H9 (cell line): ENCODE measurements at regions not wholly inside any gene's neighbourhood (a gene's known extent, or its start where the extent isn't known, plus 50 kb on each side); places are given as distances from the start of the nearest gene placed in this dataset.

Source experiments
- DNase-seq: peaks from one replicate; pipeline ENCODE4 v3.0.0-alpha.2; 2017
- H2AFZ ChIP-seq: one replicate; pipeline ENCODE4 v1.6.1; 2013; ENCODE audit warnings: mild to moderate bottlenecking, low read length, control low read depth, moderate library complexity
- H2AK5ac ChIP-seq: 2 replicates; pipeline ENCODE4 v1.6.1; 2013; ENCODE audit warnings: low read length, control low read depth, mixed read lengths; ENCODE audit not compliant: insufficient read length
- H2BK120ac ChIP-seq: one replicate; pipeline ENCODE4 v1.6.1; 2013; ENCODE audit warnings: low read depth, mild to moderate bottlenecking, low read length, control low read depth, inconsistent platforms; ENCODE audit not compliant: poor library complexity, severe bottlenecking
- H2BK12ac ChIP-seq: 2 replicates; pipeline ENCODE4 v1.6.1; 2013; ENCODE audit warnings: low read length, control low read depth, mixed read lengths, low read depth; ENCODE audit not compliant: insufficient read length
- H2BK15ac ChIP-seq: 2 replicates; pipeline ENCODE4 v1.6.1; 2013; ENCODE audit warnings: low read depth, low read length, control low read depth
- H2BK20ac ChIP-seq: one replicate; pipeline ENCODE4 v1.6.1; 2013; ENCODE audit warnings: low read depth, mild to moderate bottlenecking, low read length, control low read depth, inconsistent platforms; ENCODE audit not compliant: poor library complexity, severe bottlenecking
- H2BK5ac ChIP-seq: 2 replicates; pipeline ENCODE4 v1.6.1; 2013; ENCODE audit warnings: low read length, control low read depth, mixed read lengths; ENCODE audit not compliant: insufficient read length
- H3K14ac ChIP-seq: 2 replicates; pipeline ENCODE4 v1.6.1; 2013; ENCODE audit warnings: low read length, control low read depth; ENCODE audit not compliant: insufficient read depth
- H3K18ac ChIP-seq: 2 replicates; pipeline ENCODE4 v1.6.1; 2013; ENCODE audit warnings: low read depth, mild to moderate bottlenecking, mixed read lengths, low read length, control low read depth; ENCODE audit not compliant: insufficient read length
- H3K23ac ChIP-seq: 2 replicates; pipeline ENCODE4 v1.6.1; 2013; ENCODE audit warnings: low read length, control low read depth, mixed read lengths, low read depth; ENCODE audit not compliant: insufficient read length
- H3K23me2 ChIP-seq: 2 replicates; pipeline ENCODE4 v1.6.1; 2013; ENCODE audit warnings: low read depth, mild to moderate bottlenecking, mixed read lengths, low read length, control low read depth; ENCODE audit not compliant: insufficient read length, poor library complexity, severe bottlenecking
- H3K27ac ChIP-seq: 2 replicates; pipeline ENCODE4 v1.5.1; 2013; ENCODE audit warnings: low read length, control low read depth, mixed read lengths, low read depth; ENCODE audit not compliant: insufficient read length
- H3K27me3 ChIP-seq: 2 replicates; pipeline ENCODE4 v1.6.1; 2013; ENCODE audit warnings: low read length, control low read depth, inconsistent platforms; ENCODE audit not compliant: insufficient read depth
- H3K4ac ChIP-seq: 2 replicates; pipeline ENCODE4 v1.6.1; 2013; ENCODE audit warnings: low read depth, mild to moderate bottlenecking, control low read depth, inconsistent platforms, low read length, moderate library complexity
- H3K4me1 ChIP-seq: 2 replicates; pipeline ENCODE4 v1.6.1; 2013; ENCODE audit warnings: low read length, control low read depth, inconsistent platforms; ENCODE audit not compliant: insufficient read depth
- H3K4me2 ChIP-seq: 2 replicates; pipeline ENCODE4 v1.6.1; 2013; ENCODE audit warnings: low read length, control low read depth, mixed read lengths; ENCODE audit not compliant: insufficient read length, insufficient read depth
- H3K56ac ChIP-seq: 2 replicates; pipeline ENCODE4 v1.6.1; 2013; ENCODE audit warnings: low read depth, mild to moderate bottlenecking, mixed read lengths, low read length, control low read depth; ENCODE audit not compliant: insufficient read length
- H3K79me1 ChIP-seq: 2 replicates; pipeline ENCODE4 v1.6.1; 2013; ENCODE audit warnings: low read depth, mild to moderate bottlenecking, moderate library complexity, low read length, control low read depth, inconsistent platforms; ENCODE audit not compliant: insufficient read depth, poor library complexity, severe bottlenecking
- H3K79me2 ChIP-seq: 2 replicates; pipeline ENCODE4 v1.6.1; 2013; ENCODE audit warnings: low read length, control low read depth, inconsistent platforms; ENCODE audit not compliant: insufficient read depth
- H3K9ac ChIP-seq: 2 replicates; pipeline ENCODE4 v1.6.1; 2013; ENCODE audit warnings: low read length, control low read depth, mixed read lengths; ENCODE audit not compliant: insufficient read length; ENCODE audit errors: extremely low read depth
- H3K9me3 ChIP-seq: one replicate; pipeline ENCODE4 v1.6.1; 2013; ENCODE audit warnings: low read depth, low read length, inconsistent platforms; ENCODE audit not compliant: control insufficient read depth
- H3T11ph ChIP-seq: one replicate; pipeline ENCODE4 v1.6.1; 2013; ENCODE audit warnings: mild to moderate bottlenecking, low read length, control low read depth, inconsistent platforms
- H4K20me1 ChIP-seq: one replicate; pipeline ENCODE4 v1.6.1; 2013; ENCODE audit not compliant: control insufficient read depth, insufficient read length, insufficient read depth
- H4K5ac ChIP-seq: 2 replicates; pipeline ENCODE4 v1.6.1; 2013; ENCODE audit warnings: low read depth, mild to moderate bottlenecking, mixed read lengths, low read length, control low read depth; ENCODE audit not compliant: insufficient read length
- H4K8ac ChIP-seq: replicated peaks from 2 replicates; pipeline ENCODE4 v1.6.1; 2013; ENCODE audit warnings: low read length, control low read depth, mixed read lengths, low read depth; ENCODE audit not compliant: insufficient read length
- H4K91ac ChIP-seq: 2 replicates; pipeline ENCODE4 v1.6.1; 2013; ENCODE audit warnings: low read depth, mild to moderate bottlenecking, moderate library complexity, mixed read lengths, low read length, control low read depth; ENCODE audit not compliant: insufficient read length
- H3K27ac Mint-ChIP-seq, 3 experiments: 2 replicates in 2 of 3; 3 replicates in 1 of 3; pipeline ENCODE4 v1.8.0; 2020 to 2021; ENCODE audit warnings: mixed read lengths in 3 of 3, mild to moderate bottlenecking in 1 of 3, moderate library complexity in 1 of 3
- H3K27me3 Mint-ChIP-seq: 2 replicates; pipeline ENCODE4 v1.8.0; 2021; ENCODE audit warnings: low read depth, mild to moderate bottlenecking, moderate library complexity, mixed read lengths
- H3K36me3 Mint-ChIP-seq, 3 experiments: 2 replicates in 2 of 3; 3 replicates in 1 of 3; pipeline ENCODE4 v1.8.0; 2020 to 2021; ENCODE audit warnings: low read depth in 3 of 3, mixed read lengths in 3 of 3; ENCODE audit not compliant: insufficient read depth in 1 of 3
- H3K4me1 Mint-ChIP-seq, 2 experiments: 2 replicates each; pipeline ENCODE4 v1.8.0; 2020; ENCODE audit warnings: mixed read lengths in 2 of 2
- H3K4me3 Mint-ChIP-seq, 2 experiments: 2 replicates in 1 of 2; 3 replicates in 1 of 2; pipeline ENCODE4 v1.8.0; 2020 to 2021; ENCODE audit warnings: mild to moderate bottlenecking in 2 of 2, mixed read lengths in 2 of 2, moderate library complexity in 1 of 2
- H3K9me3 Mint-ChIP-seq, 2 experiments: 2 replicates in 1 of 2; 3 replicates in 1 of 2; pipeline ENCODE4 v1.8.0; 2020; ENCODE audit warnings: mild to moderate bottlenecking in 2 of 2, mixed read lengths in 2 of 2, moderate library complexity in 1 of 2
- CTCF ChIP-seq: fragments of 200-600 bp; sonication (generic); conservative IDR thresholded peaks from 3 replicates; pipeline ENCODE4 v1.8.0; 2021; ENCODE audit warnings: antibody characterized with exemption, mild to moderate bottlenecking
- WGBS: extraction: QIAGEN DNeasy Blood & Tissue Kit; methylation state at CpG from one replicate; pipeline ENCODE4 v1.1.7; 2013; ENCODE audit warnings: missing lambda C conversion rate, low lambda C conversion rate, mixed read lengths; ENCODE audit not compliant: insufficient read length; ENCODE audit errors: extremely low coverage; 5-methylcytosine and 5-hydroxymethylcytosine counted together

- no peak for DNase-seq
- Histone ChIP-seq H2AFZ (no peak overlapping the region), H3K4me2 (no peak overlapping the region), H3K18ac (no peak overlapping the region), H3K9me3 (no peaks in the 10 kb centered on the region), H2BK15ac (no peak overlapping the region), H3K14ac (no peak overlapping the region), H3K23me2 (no peaks in the 10 kb centered on the region), H2BK12ac (no peak overlapping the region), H4K20me1 (no peaks in the 10 kb centered on the region), H3K27ac (no peak overlapping the region), H3K27me3 (no peaks in the 10 kb centered on the region), H2BK20ac (no peak overlapping the region), H4K8ac (no peak overlapping the region), H3K79me2 (no peaks in the 10 kb centered on the region), H3T11ph (no peak overlapping the region), H3K23ac (no peak overlapping the region), H4K91ac (no peak overlapping the region), H2AK5ac (no peak overlapping the region), H4K5ac (no peak overlapping the region), H3K4ac (no peak overlapping the region), H3K9ac (no peak overlapping the region), H3K79me1 (no peaks in the 10 kb centered on the region), H2BK120ac (no peak overlapping the region), H2BK5ac (no peak overlapping the region), H3K56ac (no peak overlapping the region), H3K4me1 (0 out of 2 replicates have a peak, but pooled peaks cover 2% of the 10 kb centered on the region)
- no peak for TF ChIP-seq CTCF
- WGBS = no CpG with 5 or more reads among the region's 16 CpGs
- Mint-ChIP-seq H3K27me3 (peaks cover 11% of the 10 kb centered on the region), H3K4me3 (no peak overlapping the region), H3K9me3 (peaks cover 4 to 5% of the 10 kb centered on the region in 2 experiments; a peak in 4 of 5 replicates), H3K27ac (no peak overlapping the region; a peak in 1 of 7 replicates), H3K36me3 (no peaks in the 10 kb centered on the region; a peak in 1 of 7 replicates), H3K4me1 (peaks cover 9% of the 10 kb centered on the region in 2 experiments)
These were observed 227.4 kb downstream of the DLL1 start for GRCh38 chr6:170063431-170063830.
